SJSA1 (cell line): ENCODE measurements at regions not wholly inside any gene's neighbourhood (a gene's known extent, or its start where the extent isn't known, plus 50 kb on each side); places are given as distances from the start of the nearest gene placed in this dataset.
"Not testable (repeated sequence)": the region's sequence is repeated elsewhere in the genome, so short reads cannot be mapped to it uniquely, and the experiment has no call there.

Experiments used
- DNase-seq, 2 experiments: peaks; one replicate each; pipeline ENCODE4 v3.0.0-alpha.2; 2015 to 2020; ENCODE audit warnings: low spot score in 2 of 2, low read depth in 1 of 2
- H3K27ac ChIP-seq: fragments of 250-450 bp; sonication (Bioruptor Pico); 2 replicates; pipeline ENCODE4 v1.5.1; 2020; ENCODE audit warnings: mild to moderate bottlenecking, moderate library complexity
- H3K27me3 ChIP-seq: fragments of 250-450 bp; sonication (Bioruptor Pico); replicated peaks from 2 replicates; pipeline ENCODE4 v1.5.1; 2020; ENCODE audit warnings: mild to moderate bottlenecking, moderate library complexity
- H3K36me3 ChIP-seq: fragments of 250-450 bp; sonication (Bioruptor Pico); 2 replicates; pipeline ENCODE4 v1.5.1; 2020; ENCODE audit warnings: mild to moderate bottlenecking
- H3K4me1 ChIP-seq: fragments of 250-450 bp; sonication (Bioruptor Pico); replicated peaks from 2 replicates; pipeline ENCODE4 v1.6.1; 2021; ENCODE audit warnings: mild to moderate bottlenecking
- H3K4me3 ChIP-seq: fragments of 250-450 bp; sonication (Bioruptor Pico); 2 replicates; pipeline ENCODE4 v1.5.1; 2020; ENCODE audit warnings: mild to moderate bottlenecking
- H3K9me3 ChIP-seq: fragments of 250-450 bp; sonication (Bioruptor Pico); replicated peaks from 2 replicates; pipeline ENCODE4 v1.5.1; 2020; ENCODE audit warnings: mild to moderate bottlenecking

- H3K9me3 ChIP-seq = no peaks in the 10 kb centered on the region
- no peak overlapping the region for H3K27ac ChIP-seq
- H3K27me3 ChIP-seq = no peaks in the 10 kb centered on the region
- DNase-seq = no peak
- H3K36me3 ChIP-seq = no peaks in the 10 kb centered on the region
- H3K4me1 ChIP-seq = peaks cover 28% of the 10 kb centered on the region
- no peak overlapping the region for H3K4me3 ChIP-seq
Observed at GRCh38 chr3:177351206-177351605, 153.9 kb upstream of the TBL1XR1 start.

DNA sequence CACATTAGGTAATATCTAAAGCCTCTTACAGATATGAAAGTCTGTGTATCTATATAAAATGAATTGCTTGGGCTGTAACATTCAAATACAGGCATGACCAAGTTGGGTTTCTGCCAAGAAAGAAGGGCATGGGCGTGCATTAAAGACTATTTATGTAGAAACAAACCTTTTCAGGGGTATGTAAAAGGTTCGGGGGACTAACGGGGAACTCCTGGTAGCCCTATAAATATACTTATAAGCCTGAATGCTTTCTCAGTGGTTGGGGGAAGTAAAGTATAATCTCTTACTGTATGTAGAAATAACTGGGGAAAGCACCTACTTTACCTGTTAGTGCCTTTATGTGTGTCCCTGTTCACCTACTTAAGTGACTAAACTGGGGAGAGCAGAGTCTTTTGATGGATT is 154.5 kb upstream of the TBL1XR1 start:
- Histone ChIP-seq H3K4me1 (peaks cover 29% of the 10 kb centered on the region), H3K4me3 (no peak overlapping the region), H3K27ac (no peak overlapping the region), H3K9me3 (no peaks in the 10 kb centered on the region), H3K27me3 (no peaks in the 10 kb centered on the region), H3K36me3 (no peaks in the 10 kb centered on the region)
- no peak for DNase-seq

GRCh38 chr3:177352424-177352823 is 155.1 kb upstream of the TBL1XR1 start:
- H3K27ac ChIP-seq = no peak overlapping the region
- no peaks in the 10 kb centered on the region for H3K36me3 ChIP-seq
- no peaks in the 10 kb centered on the region for H3K27me3 ChIP-seq
- peaks cover 29% of the 10 kb centered on the region for H3K4me1 ChIP-seq
- no peak for DNase-seq
- no peak overlapping the region for H3K4me3 ChIP-seq
- no peaks in the 10 kb centered on the region for H3K9me3 ChIP-seq

DNA sequence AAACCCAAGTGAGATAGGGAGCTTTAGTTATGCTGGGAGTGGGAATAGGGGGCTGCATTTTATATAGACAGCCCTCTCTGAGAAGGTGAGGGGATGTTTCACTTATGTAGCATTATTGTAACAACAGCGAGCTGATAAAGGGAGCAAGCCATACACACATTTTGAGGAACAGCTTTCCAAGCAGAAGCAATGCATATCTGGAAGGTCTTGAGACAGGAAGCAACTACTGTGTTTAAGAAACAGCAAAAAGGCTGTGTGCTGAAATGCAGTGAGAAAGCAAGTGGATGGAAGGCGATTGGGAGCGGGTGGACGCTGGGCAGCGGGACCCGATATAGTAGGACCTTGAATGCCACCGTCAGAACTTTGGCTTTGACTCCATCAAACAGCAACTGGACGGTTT is 155.9 kb upstream of the TBL1XR1 start:
- no peaks in the 10 kb centered on the region for H3K27me3 ChIP-seq
- no peak for DNase-seq
- H3K9me3 ChIP-seq = no peaks in the 10 kb centered on the region
- H3K27ac ChIP-seq = no peak overlapping the region
- H3K36me3 ChIP-seq = no peaks in the 10 kb centered on the region
- H3K4me1 ChIP-seq = peaks cover 29% of the 10 kb centered on the region
- H3K4me3 ChIP-seq = no peak overlapping the region

DNA sequence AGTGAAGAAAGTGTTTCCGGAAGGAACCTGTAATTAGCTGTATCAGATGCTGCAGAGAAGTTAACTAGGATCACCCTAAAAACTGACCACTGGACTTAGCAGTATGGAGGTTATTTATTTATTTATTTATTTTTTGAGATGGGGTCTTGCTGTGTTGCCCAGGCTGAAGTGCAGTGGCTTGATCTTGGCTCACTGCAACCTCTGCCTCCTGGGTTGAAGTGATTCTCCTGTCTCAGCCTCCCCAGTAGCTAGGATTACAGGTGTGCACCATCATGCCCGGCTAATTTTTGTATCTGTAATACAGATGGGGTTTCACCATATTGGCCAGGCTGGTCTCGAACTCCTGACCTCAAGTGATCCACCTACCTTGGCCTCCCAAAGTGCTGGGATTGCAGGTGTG is 156.6 kb upstream of the TBL1XR1 start:
- H3K27me3 ChIP-seq, DNase-seq, H3K36me3 ChIP-seq, H3K9me3 ChIP-seq, H3K27ac ChIP-seq, H3K4me3 ChIP-seq: not testable (repeated sequence)
- peaks cover 30% of the 10 kb centered on the region for H3K4me1 ChIP-seq

DNA sequence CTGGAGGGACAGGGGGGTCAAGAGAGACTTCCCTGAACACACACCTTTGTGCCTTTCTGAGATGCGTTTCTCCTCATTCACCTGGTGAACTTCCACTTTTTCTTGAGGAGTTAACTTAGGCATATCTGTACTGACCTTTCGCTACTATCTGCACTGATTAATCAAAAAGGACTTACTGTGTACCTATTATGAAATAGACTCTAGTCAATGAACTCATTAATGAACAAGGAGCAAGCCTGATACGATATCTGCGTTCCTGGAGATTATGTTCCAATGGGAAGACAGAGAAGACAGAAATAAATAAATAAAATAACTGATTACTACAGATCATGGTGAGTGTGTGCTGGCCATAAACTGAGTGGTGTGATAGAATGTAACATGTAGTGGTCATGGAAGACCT is 157.2 kb upstream of the TBL1XR1 start:
- Histone ChIP-seq H3K9me3 (no peaks in the 10 kb centered on the region), H3K27ac (no peak overlapping the region), H3K4me1 (peaks cover 31% of the 10 kb centered on the region), H3K27me3 (no peaks in the 10 kb centered on the region), H3K4me3 (no peak overlapping the region), H3K36me3 (no peaks in the 10 kb centered on the region)
- no peak for DNase-seq

DNA sequence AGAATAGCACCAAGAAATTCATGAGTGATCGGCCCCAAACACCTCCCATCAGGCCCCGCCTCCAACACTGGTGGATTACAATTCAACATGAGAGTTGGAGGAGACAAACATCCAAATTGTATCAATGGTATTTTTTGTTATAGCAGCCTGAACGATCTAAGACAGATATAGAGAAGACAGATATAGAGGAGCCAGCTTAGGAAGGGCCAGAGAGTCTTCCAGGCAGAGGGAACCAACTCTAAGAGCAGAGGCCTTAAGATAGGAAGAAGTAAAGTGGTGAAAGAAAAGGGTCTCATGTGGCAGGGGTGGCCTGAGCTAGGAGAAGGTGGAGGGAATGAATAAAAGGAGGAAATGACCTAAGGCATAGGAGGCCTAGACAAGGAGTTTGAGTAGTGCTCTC is 158.8 kb upstream of the TBL1XR1 start:
- H3K9me3 ChIP-seq = no peaks in the 10 kb centered on the region
- no peak for DNase-seq
- H3K27ac ChIP-seq = peak overlapping the region; percentile 95; the same call in 1 of the 2 replicates
- no peaks in the 10 kb centered on the region for H3K36me3 ChIP-seq
- no peak overlapping the region for H3K4me3 ChIP-seq
- no peaks in the 10 kb centered on the region for H3K27me3 ChIP-seq
- H3K4me1 ChIP-seq = peaks cover 43% of the 10 kb centered on the region

- H3K36me3 ChIP-seq = no peaks in the 10 kb centered on the region
- H3K4me3 ChIP-seq = no peak overlapping the region
- no peaks in the 10 kb centered on the region for H3K9me3 ChIP-seq
- DNase-seq = no peak
- peaks cover 43% of the 10 kb centered on the region for H3K4me1 ChIP-seq
- peak overlapping the region; percentile 95 for H3K27ac ChIP-seq
- no peaks in the 10 kb centered on the region for H3K27me3 ChIP-seq
Observed at GRCh38 chr3:177356952-177357351, 159.7 kb upstream of the TBL1XR1 start.

DNA sequence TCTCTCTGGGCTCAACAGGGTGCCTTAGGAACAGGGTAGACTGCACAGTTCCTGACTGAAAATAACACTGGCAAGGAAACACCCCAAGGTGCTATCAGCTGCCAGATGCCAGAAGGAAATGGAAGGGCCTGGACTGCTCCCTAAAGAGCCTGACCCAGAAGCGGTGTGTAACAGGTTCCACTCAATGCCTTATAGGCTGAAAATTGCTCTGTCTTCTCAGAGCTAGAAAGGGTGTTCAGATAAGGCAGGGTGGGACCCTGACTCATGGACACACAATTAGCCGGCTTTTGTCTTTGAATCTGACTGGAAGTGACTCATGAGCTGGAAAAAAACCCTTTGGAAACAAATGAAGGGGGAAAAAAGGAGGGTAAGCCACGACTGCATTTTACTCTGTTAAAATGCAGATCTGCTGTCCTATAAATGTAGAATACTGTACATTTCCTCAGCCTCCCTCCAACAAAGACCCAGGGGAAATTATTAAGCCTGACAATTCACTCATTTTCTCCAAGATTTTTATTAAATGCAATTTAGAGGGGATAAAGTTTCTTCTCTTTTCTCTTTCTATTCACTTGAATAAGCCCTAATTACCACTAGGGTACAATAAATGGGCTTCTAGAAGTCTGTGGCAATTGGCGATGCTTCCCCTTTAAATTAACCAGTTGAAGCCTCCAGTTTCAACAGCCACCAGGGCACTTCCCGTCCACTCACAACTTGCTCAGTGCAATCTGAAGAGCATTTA is 160.2 kb upstream of the TBL1XR1 start:
- peak overlapping the region; percentile 95 for H3K27ac ChIP-seq
- peak overlapping the region; percentile 21 for H3K4me3 ChIP-seq
- no peaks in the 10 kb centered on the region for H3K27me3 ChIP-seq
- no peaks in the 10 kb centered on the region for H3K36me3 ChIP-seq
- peak; percentile 64 to 82 for DNase-seq
- H3K9me3 ChIP-seq = no peaks in the 10 kb centered on the region
- peaks cover 43% of the 10 kb centered on the region for H3K4me1 ChIP-seq

GRCh38 chr3:177358091-177358976 is 161.1 kb upstream of the TBL1XR1 start:
- Histone ChIP-seq H3K4me3 (peak overlapping the region; percentile 21), H3K4me1 (peaks cover 43% of the 10 kb centered on the region)

GRCh38 chr3:177358977-177359592 is 161.8 kb upstream of the TBL1XR1 start:
- no peaks in the 10 kb centered on the region for H3K9me3 ChIP-seq
- peak in 1 of 2 experiments; percentile 47 for DNase-seq
- H3K27ac ChIP-seq = peak overlapping the region; percentile 95
- no peaks in the 10 kb centered on the region for H3K36me3 ChIP-seq
- no peaks in the 10 kb centered on the region for H3K27me3 ChIP-seq
- H3K4me3 ChIP-seq = peak overlapping the region; percentile 17; the same call in 1 of the 2 replicates
- peaks cover 43% of the 10 kb centered on the region for H3K4me1 ChIP-seq

More at GRCh38 chr3:177358091-177358976, 161.1 kb upstream of the TBL1XR1 start:
- Histone ChIP-seq H3K27me3 (no peaks in the 10 kb centered on the region), H3K9me3 (no peaks in the 10 kb centered on the region), H3K27ac (peak overlapping the region; percentile 95), H3K36me3 (no peaks in the 10 kb centered on the region)
- DNase-seq = peak; percentile 93

DNA sequence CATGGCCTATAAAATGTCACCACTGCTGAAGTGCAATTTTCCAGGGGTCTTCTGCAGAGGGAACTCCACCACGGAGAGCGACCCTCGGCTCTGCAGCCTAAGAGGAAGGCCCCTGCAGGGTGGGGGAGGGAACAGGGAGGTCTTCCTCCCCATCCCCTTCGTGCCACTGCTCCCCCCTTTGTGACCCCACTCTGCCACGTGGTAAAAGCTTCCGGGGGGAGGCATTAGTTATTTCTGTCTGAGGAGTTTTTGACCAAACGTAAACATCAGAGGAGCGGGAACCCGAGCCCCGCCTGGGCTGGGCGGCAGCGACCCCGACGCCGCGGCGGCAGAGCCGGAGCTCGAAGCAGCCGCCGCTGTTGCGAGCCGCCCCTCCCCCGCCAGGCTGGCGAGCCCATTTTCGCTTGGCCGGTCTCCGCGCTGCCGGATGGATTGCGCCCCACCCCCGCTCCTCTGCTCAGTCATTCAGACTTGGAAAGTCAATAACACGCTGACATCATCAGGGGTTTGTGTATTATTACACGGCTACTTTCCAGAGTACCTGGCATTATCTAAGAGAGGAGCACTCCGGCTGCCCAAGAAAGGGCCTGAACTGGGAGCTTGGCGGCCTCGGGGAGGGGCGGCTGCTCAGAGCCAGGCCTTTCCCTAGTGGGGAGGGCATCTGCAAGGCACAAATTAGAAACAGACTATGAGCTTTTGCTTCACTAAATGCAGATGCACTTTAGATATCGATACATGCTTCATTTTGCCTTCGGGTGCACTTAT is 162.5 kb upstream of the TBL1XR1 start:
- peaks cover 43% of the 10 kb centered on the region for H3K4me1 ChIP-seq
- peak; percentile 93 to 97 for DNase-seq
- H3K36me3 ChIP-seq = no peaks in the 10 kb centered on the region
- peak overlapping the region; percentile 17 for H3K4me3 ChIP-seq
- peak overlapping the region; percentile 95 for H3K27ac ChIP-seq
- H3K27me3 ChIP-seq = no peaks in the 10 kb centered on the region
- no peaks in the 10 kb centered on the region for H3K9me3 ChIP-seq
